ENCODE measurements at regions not wholly inside any gene's neighbourhood (a gene's known extent, or its start where the extent isn't known, plus 50 kb on each side); places are given as distances from the start of the nearest gene placed in this dataset.

GRCh38 chr1:4915154-4915553, 260.7 kb downstream of the AJAP1 start:
- TF ChIP-seq POLR2AphosphoS5 (IDR thresholded peaks at IDR 0.05), result no peak
- TF ChIP-seq CTCF (IDR thresholded peaks at IDR 0.05), result no peak
